Kidney epithelial cell (primary cell): ENCODE measurements at regions not wholly inside any gene's neighbourhood (a gene's known extent, or its start where the extent isn't known, plus 50 kb on each side); places are given as distances from the start of the nearest gene placed in this dataset.
"Not testable (repeated sequence)": the region's sequence is repeated elsewhere in the genome, so short reads cannot be mapped to it uniquely, and the experiment has no call there.

Experiments
- DNase-seq: peaks from one replicate; pipeline ENCODE4 v3.0.0-alpha.2; 2010; ENCODE audit warnings: low read depth
- H3K27me3 ChIP-seq: 2 replicates; pipeline ENCODE4 v1.6.0; 2011; ENCODE audit warnings: low read length; ENCODE audit not compliant: control insufficient read depth, insufficient read depth
- H3K36me3 ChIP-seq: 2 replicates; pipeline ENCODE4 v1.5.1; 2011; ENCODE audit warnings: low read length; ENCODE audit not compliant: control insufficient read depth, insufficient read depth
- H3K4me3 ChIP-seq: 2 replicates; pipeline ENCODE4 v1.5.1; 2011; ENCODE audit warnings: low read depth, mild to moderate bottlenecking, control low read depth, low read length
- TF ChIP-seq, protein P1 (sequence below): IDR thresholded peaks from 2 replicates; pipeline ENCODE4 v1.5.1; 2011; ENCODE audit warnings: mild to moderate bottlenecking, moderate library complexity, low read length, control low read depth, inconsistent platforms; ENCODE audit not compliant: insufficient read depth, poor library complexity, severe bottlenecking

DNA sequence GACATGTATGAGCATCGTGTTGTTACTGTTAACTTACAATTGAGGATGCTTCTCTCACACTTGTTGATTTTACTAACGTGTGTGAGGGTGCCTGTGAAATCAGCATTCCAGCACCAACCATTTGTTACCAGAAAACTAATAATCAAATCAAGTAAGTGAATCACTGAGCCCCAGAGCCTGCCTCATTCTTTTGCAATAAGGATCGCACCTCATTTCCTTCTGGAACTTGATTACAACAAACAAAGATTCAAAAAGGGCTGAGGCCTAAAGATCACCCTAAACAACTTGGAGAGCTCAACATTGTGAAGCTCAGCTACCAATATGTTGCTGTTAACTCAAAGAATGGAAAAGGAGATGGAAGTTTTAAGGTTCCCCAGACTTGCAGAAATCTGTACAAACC, 274.7 kb downstream of the TFAP2A start:
- H3K36me3 ChIP-seq, result no peaks in the 10 kb centered on the region
- no peak for DNase-seq
- TF ChIP-seq, protein P1, sequence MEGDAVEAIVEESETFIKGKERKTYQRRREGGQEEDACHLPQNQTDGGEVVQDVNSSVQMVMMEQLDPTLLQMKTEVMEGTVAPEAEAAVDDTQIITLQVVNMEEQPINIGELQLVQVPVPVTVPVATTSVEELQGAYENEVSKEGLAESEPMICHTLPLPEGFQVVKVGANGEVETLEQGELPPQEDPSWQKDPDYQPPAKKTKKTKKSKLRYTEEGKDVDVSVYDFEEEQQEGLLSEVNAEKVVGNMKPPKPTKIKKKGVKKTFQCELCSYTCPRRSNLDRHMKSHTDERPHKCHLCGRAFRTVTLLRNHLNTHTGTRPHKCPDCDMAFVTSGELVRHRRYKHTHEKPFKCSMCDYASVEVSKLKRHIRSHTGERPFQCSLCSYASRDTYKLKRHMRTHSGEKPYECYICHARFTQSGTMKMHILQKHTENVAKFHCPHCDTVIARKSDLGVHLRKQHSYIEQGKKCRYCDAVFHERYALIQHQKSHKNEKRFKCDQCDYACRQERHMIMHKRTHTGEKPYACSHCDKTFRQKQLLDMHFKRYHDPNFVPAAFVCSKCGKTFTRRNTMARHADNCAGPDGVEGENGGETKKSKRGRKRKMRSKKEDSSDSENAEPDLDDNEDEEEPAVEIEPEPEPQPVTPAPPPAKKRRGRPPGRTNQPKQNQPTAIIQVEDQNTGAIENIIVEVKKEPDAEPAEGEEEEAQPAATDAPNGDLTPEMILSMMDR, result no peak
- H3K4me3 ChIP-seq, result no peak overlapping the region
- H3K27me3 ChIP-seq, result no peaks in the 10 kb centered on the region

DNA sequence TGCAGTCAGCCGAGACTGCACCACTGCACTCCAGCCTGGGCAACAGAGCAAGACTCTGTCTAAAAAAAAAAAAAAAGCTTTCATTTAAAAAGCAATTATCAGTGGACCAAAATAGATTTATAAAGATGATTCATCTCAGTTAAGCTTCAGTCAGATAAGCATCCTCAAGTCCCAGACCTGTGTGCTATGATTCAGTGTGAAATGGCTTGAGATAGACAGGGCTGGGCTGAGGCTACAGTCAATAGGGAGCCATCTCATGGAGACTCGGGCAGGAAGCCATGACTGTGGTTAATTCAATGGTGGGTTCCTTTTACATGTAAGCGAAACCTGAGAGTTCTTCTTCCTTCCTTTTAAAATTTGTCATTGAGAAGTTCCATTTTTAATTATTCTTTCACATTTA, 276.0 kb downstream of the TFAP2A start:
- DNase-seq, result no peak
- TF ChIP-seq, protein P1, result no peak
- no peaks in the 10 kb centered on the region for H3K27me3 ChIP-seq

GRCh38 chr6:10136636-10137035, 278.2 kb downstream of the TFAP2A start:
- Histone ChIP-seq H3K27me3 (no peaks in the 10 kb centered on the region), H3K4me3 (no peak overlapping the region), H3K36me3 (no peaks in the 10 kb centered on the region)
- TF ChIP-seq, protein P1, result no peak
- DNase-seq, result no peak

More for the DNA sequence above, 276.0 kb downstream of the TFAP2A start:
- H3K4me3 ChIP-seq, result no peak overlapping the region
- no peaks in the 10 kb centered on the region for H3K36me3 ChIP-seq

DNA sequence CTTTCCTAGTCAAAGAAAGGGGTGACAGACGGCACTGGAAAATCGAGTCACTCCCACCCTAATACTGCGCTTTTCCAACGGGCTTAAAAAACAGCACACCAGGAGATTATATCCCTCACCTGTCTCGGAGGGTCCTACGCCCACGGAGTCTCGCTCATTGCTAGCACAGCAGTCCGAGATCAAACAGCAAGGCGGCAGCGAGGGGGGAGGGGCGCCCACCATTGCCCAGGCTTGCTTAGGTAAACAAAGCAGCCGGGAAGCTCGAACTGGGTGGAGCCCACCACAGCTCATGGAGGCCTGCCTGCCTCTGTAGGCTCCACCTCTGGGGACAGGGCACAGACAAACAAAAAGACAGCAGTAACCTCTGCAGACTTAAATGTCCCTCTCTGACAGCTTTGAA, 280.7 kb downstream of the TFAP2A start:
- DNase-seq, H3K4me3 ChIP-seq, H3K27me3 ChIP-seq, H3K36me3 ChIP-seq: not testable (repeated sequence)

DNA sequence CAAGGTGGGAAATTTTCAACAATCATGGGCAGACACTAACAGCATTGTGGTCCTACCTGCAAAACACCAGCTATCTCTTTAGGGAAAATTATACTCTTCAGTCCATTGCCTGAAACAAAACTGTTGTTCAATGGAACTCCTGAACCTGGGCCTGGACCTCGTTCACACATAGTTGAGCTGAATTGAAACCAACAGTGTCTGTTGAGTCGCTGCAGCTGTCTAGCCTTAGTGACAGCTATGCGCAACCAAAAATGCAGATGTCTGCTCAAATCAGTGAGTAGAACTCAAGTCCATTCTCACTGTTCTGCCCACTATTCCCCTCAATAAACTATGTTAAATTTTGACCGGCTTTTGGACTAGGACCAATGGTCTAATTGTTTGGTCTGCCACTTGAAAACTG, 286.2 kb downstream of the TFAP2A start:
- TF ChIP-seq, protein P1, result no peak
- no peaks in the 10 kb centered on the region for H3K27me3 ChIP-seq
- H3K4me3 ChIP-seq, result no peak overlapping the region

DNA sequence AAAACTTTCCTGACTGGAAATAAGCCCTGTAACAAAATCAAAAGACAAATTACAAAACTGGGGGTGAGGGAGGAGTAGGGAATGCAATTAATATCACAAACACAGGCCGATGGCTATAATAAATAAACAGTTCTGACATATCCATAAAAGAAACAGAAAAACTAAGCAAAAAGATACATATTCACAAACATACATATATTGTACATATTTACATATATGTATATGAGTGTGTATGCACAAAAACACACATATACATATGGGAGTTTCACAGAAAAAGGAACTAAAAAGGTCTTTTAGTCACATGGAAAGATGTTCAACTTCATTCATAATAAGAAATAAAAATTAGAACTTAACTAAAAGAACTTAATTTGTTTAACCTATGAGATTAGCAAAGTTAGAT, 292.7 kb downstream of the TFAP2A start:
- Histone ChIP-seq H3K27me3 (no peaks in the 10 kb centered on the region), H3K4me3 (no peak overlapping the region), H3K36me3 (no peaks in the 10 kb centered on the region)
- DNase-seq, result no peak
- TF ChIP-seq, protein P1, result no peak

More for the DNA sequence above, 286.2 kb downstream of the TFAP2A start:
- DNase-seq, result no peak
- no peaks in the 10 kb centered on the region for H3K36me3 ChIP-seq
